ENCODE measurements at regions not wholly inside any gene's neighbourhood (a gene's known extent, or its start where the extent isn't known, plus 50 kb on each side); places are given as distances from the start of the nearest gene placed in this dataset.
"Not testable (repeated sequence)": the region's sequence is repeated elsewhere in the genome, so short reads cannot be mapped to it uniquely, and the experiment has no call there.

DNA sequence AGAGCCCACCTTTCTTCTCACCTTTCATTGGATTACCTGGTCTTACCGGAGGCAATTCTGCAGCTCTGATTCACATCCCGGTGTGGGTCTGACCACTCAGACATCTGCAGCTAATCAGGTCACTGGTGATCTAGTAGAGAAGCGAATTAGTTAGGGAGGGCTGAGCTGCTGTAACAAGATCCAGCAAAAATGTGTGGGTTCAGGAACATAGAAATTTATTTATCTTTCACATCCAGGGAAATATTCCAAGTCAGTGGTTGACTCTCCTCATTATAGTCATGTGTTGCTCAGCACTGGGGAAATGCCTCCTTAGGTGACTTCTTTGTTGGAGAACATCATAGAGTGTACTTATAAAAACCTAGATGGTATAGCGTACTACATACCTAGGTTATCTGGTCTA is 218.7 kb upstream of the PELI2 start:
- DNase-seq: no peak

DNA sequence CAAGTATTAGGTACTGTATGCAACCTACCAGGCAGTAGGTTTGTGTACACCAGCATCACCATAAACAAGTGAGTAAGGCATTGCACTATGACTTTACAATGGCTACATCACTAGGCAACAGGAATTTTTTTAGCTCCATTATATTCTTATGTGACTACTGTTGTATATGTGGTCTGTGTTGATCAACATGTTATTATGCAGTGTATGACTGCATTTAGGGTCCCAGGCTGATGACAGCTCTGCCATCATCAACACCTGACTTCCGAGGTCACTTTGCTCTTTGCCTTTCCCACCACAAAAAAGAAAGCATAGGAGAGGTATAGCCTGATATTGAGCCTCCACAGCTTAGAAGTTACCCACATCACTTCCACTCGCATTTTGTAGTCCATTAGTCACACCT is 217.5 kb upstream of the PELI2 start:
- DNase-seq: no peak

DNA sequence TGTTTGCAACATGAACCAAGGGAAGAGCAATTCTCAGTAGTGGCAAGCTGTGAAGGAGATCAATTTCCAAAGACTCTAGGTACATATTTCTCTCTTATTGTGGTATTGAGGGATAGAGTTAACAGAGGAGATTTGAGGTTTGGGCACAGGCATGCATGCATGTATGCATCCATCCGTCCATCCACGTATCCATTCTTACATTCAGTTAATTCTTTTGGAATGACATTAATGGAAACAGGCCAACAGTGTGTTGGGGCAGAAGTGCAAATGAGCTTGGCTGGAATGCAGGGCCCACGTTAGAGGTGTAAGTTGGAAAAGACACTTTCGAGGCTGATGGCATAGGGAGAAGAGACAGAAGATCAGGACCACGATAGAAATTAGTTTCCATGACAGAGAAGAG is 216.9 kb upstream of the PELI2 start:
- no peak for DNase-seq

- no peak for DNase-seq
Measured at GRCh38 chr14:55902241-55902640, 216.0 kb upstream of the PELI2 start.

DNA sequence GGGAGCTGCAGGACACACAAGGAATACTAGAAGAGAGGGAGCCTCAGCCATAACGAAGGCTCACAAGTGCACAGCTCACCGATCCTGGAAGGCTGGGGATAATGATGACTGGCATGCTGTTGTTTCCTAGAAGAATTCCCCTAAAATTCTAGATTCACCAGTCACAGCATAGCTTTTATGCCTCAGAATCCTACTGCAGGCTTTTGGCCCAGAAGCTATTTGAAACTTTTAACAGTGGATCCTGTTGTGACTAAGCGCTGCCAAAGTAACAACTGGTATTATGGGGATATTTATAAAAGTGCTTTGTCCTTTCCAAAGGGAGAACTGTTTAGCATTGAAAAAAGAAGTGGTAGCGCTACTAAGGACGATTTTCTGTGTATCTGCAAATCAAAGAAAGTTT is 214.1 kb upstream of the PELI2 start:
- no peak for DNase-seq

GRCh38 chr14:55908106-55908505 is 210.1 kb upstream of the PELI2 start:
- DNase-seq: no peak

GRCh38 chr14:55909879-55910278 is 208.3 kb upstream of the PELI2 start:
- DNase-seq: no peak

GRCh38 chr14:55910601-55911243 is 207.5 kb upstream of the PELI2 start:
- DNase-seq: no peak

GRCh38 chr14:55911776-55912175 is 206.4 kb upstream of the PELI2 start:
- DNase-seq: no peak

- no peak for DNase-seq
Measured at GRCh38 chr14:55912344-55912743, 205.9 kb upstream of the PELI2 start.

DNA sequence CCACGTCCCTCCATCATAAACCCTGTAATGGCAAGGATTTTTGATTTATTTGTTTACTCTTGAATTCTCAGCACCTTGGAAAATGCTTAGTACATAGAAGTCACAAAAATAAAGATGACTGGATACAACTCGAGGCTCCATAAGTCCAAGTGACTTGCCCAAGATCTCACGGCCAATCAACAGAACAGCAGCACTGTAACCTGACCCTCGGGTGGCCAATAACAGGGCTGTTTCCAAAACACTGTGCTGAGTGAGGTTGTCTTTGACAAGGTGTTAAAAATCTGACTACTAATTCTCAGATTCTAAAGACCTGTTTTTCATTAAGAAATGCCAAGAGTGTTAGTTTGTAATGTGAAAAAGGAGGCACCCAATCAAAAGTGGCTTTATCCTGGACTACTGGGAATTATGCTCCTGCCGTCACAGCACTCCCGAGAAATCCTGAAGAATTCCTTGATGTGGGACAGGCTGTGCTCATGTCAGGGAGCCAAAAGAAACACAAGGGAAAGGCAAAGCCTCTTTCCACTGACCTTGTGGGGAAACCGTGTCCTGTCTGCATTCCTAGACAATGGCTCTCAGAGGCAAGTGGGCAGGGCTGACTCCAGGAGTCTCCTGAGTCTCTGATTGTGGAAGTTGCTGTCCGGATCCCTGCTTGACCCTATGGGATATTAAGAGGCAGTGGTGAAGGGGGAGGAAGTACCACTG is 204.7 kb upstream of the PELI2 start:
- no peak for DNase-seq

DNA sequence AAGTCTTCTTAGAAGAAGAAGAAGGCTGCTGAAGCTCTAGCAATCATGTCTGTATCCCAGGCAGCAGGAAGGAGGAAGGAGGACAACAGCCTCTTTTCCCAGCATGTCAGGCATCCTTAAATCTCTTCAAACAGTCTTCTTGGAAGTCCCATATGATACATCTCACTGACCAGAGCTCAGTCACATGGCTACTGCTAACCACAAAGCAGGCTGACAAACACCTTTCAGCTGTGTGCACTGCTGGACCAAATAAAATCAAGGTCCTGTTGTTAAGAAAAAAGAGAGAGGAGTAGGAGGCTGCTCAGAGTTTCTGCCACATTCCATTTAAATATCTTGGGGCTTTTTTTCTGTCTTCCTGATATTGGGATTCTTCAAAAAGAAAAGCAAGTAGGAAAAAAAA is 203.4 kb upstream of the PELI2 start:
- DNase-seq: no peak

GRCh38 chr14:55915456-55915855 is 202.8 kb upstream of the PELI2 start:
- no peak for DNase-seq

- not testable (repeated sequence) for DNase-seq
Measured at GRCh38 chr14:55919800-55920199, 198.4 kb upstream of the PELI2 start.

- no peak for DNase-seq
Measured at GRCh38 chr14:55921511-55921910, 196.7 kb upstream of the PELI2 start.

GRCh38 chr14:55926007-55926406 is 192.2 kb upstream of the PELI2 start:
- no peak for DNase-seq

GRCh38 chr14:55927028-55927427 is 191.2 kb upstream of the PELI2 start:
- DNase-seq: no peak

DNA sequence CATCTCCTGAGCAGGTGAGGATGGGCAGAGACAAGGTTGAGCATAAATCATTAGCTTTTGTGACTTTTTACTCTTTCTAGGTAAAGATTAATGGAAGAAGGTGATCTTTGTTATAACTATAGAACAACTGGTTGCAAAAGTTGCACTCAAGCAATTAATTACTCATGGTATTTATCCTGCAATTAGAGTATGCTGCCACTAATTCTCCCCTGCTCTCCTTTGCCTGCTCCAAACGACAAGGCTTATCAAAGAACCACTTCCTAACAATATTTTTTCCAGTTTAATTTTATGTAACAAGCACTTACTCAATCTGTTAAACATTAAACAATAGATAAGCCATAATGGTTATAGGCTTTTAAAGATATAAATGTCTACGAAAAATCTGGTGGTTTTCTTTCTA is 189.9 kb upstream of the PELI2 start:
- DNase-seq: no peak

DNA sequence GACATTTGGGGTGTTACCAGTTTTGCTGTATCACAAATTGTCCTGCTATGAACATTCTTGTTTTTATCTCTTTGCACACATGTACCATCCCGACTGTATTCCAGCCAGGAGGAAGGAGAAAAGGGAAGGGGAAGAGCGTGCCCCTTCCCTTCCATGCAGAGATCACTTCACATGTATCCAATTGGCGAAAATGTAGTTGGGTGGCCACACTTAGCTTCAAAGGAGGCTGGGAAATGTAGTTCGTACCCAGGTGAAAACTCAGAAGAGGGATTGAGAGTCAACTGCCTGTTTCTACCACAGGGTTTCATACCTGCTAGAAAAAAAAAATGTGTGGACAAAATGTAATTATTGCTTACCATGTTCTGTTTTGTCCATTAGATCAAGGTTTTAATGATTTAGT is 189.1 kb upstream of the PELI2 start:
- DNase-seq: no peak

DNA sequence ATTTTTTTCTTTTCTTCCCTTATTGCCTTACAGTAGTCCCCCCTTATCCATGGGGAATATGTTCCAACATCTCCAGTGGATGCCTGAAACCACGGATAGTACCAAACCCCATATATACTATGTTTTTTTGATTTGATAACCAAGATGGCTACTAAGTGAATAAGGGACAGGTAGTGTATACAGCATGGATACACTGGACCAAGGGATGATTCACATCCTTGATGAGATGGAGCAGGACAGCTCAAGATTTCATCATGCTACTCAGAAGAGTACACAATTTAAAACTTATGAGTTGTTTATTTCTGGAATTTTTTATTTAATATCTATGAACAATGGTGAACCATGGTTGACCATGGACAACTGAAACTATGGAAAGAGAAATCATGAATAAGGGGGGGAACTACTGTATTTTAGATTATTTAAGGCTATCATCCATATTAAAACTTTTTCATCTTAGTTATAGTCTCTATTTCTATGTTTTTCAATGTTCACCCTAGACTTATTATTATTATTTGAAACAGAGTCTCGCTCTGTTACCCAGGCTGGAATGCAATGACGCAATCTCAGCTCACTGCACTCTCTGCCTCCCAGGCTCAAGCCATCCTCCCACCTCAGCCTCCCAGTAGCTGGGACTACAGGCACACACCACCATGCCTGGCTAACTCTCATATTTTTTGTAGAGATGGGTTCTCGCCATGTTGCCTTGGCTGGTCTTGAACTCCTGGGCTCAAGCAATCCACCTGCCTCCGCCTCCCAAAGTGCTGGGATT is 188.0 kb upstream of the PELI2 start:
- DNase-seq: no peak

DNA sequence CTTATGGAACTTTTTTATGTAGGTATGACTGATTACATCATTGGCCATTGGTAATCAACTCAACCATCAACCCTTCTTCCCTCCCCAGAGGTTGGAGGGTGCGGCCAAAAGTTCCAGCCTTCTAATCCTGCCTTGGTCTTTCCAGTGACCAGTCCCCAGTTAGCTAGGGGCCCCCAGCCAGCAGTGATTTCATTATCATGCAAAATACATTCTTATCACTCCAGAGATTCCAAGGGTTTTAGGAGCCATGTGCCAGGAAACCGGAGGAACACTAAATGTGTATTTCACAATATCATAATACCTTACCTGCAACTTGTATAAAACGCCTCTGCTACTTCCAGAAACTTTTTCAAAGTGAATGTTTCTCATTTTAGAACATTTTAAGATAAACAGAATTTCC is 181.5 kb upstream of the PELI2 start:
- DNase-seq: no peak

- DNase-seq: peak; percentile 21
Measured at GRCh38 chr14:55938249-55938791, 179.9 kb upstream of the PELI2 start.

DNA sequence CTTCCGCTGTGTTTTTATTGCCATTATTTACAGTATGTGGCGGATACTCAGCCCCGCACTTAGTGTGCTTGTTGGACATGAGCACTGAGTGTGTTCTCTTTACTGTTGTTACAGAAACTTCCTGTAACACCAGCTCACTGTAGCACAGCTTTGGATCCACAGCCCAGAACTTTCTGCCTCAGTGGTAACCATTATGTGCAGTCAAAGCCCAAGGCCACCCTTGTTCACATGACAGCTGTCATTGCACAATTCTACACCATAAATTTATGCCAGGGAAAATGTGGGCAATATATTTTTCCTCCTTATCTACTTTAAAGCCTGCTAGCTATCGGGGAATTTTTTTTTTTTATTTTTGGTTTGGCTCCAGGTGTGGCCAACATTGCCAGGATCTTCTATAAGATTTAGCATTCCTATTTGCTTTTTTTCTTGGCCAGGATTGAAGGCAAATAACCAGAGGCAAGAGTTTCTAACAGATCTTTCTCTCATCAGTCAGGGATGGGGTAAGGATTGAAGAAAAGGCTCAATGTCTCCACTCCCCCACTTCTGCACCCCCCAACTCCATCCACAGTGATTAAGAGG is 176.0 kb upstream of the PELI2 start:
- DNase-seq: no peak
